Activated CD4-positive, alpha-beta T cell treated with anti-CD3 and anti-CD28 coated beads, Interleukin-2, amount 10 ng/mL, durations not matched to agents 7 days and 5 days (primary cell): ENCODE measurements at regions not wholly inside any gene's neighbourhood (a gene's known extent, or its start where the extent isn't known, plus 50 kb on each side); places are given as distances from the start of the nearest gene placed in this dataset. TPM values are rescaled to one million over a fixed set of nuclear protein-coding genes. Genes with fewer than 3 reads are reported as not detected.
"Not testable (repeated sequence)": the region's sequence is repeated elsewhere in the genome, so short reads cannot be mapped to it uniquely, and the experiment has no call there.

Experiments
- CTCF ChIA-PET: fragments of 350-600 bp; sonication (Branson Sonifier 250); formaldehyde crosslinking; loops from one replicate; lab custom pipeline; 2021; ENCODE audit warnings: antibody characterized with exemption; lab: Charles Lee
- POLR2A ChIA-PET: fragments of 350-600 bp; sonication (Branson Sonifier 250); formaldehyde crosslinking; loops from one replicate; lab custom pipeline; 2021; ENCODE audit warnings: antibody characterized with exemption; lab: Charles Lee
- DNase-seq: peaks from one replicate; pipeline ENCODE4 v3.0.0-alpha.2; 2020
- H3K27ac Mint-ChIP-seq: one replicate; pipeline ENCODE4 v1.8.0; 2021; ENCODE audit warnings: mild to moderate bottlenecking, moderate library complexity, mixed read lengths
- H3K27me3 Mint-ChIP-seq: one replicate; pipeline ENCODE4 v1.8.0; 2021; ENCODE audit warnings: mixed read lengths
- H3K36me3 Mint-ChIP-seq: one replicate; pipeline ENCODE4 v1.8.0; 2021; ENCODE audit warnings: low read depth, mixed read lengths
- H3K4me1 Mint-ChIP-seq: one replicate; pipeline ENCODE4 v1.8.0; 2021; ENCODE audit warnings: mixed read lengths
- H3K4me3 Mint-ChIP-seq: one replicate; pipeline ENCODE4 v1.8.0; 2021; ENCODE audit warnings: mild to moderate bottlenecking, moderate library complexity, mixed read lengths
- H3K9me3 Mint-ChIP-seq: one replicate; pipeline ENCODE4 v1.8.0; 2021; ENCODE audit warnings: mixed read lengths
- microRNA-seq: library from miRNA; unstranded; fragments of <30 nt; microRNA quantifications from one replicate; pipeline ENCODE4 v1.2.0, GENCODE V29; 2021; ENCODE audit warnings: borderline microRNAs expressed, borderline replicate concordance

- peak overlapping the region; percentile 97 for H3K27ac Mint-ChIP-seq
- ChIA-PET POLR2A (no interaction called here), CTCF (interaction anchor here (1.0 kb wide), 1 partner anchor 11 kb away, joined by 4 read pairs; no protein-coding TSS in a partner anchor)
- no peaks in the 10 kb centered on the region for H3K36me3 Mint-ChIP-seq
- H3K27me3 Mint-ChIP-seq, result no peaks in the 10 kb centered on the region
- H3K9me3 Mint-ChIP-seq, result no peaks in the 10 kb centered on the region
- peaks cover 24% of the 10 kb centered on the region for H3K4me1 Mint-ChIP-seq
- peak; percentile 96 for DNase-seq
- peak overlapping the region; percentile 85 for H3K4me3 Mint-ChIP-seq
These were observed 52.5 kb upstream of the ROPN1B start for GRCh38 chr3:125916376-125916978.

GRCh38 chr3:125917020-125917549 lies 51.9 kb upstream of the ROPN1B start:
- Mint-ChIP-seq H3K27ac (peak overlapping the region; percentile 97), H3K4me1 (peaks cover 24% of the 10 kb centered on the region), H3K4me3 (peak overlapping the region; percentile 85)
- CTCF ChIA-PET, H3K36me3 Mint-ChIP-seq, POLR2A ChIA-PET, H3K9me3 Mint-ChIP-seq, H3K27me3 Mint-ChIP-seq: not testable (repeated sequence)
- DNase-seq, result peak; percentile 16

GRCh38 chr3:125918024-125918423 lies 51.0 kb upstream of the ROPN1B start:
- H3K36me3 Mint-ChIP-seq, CTCF ChIA-PET, H3K27ac Mint-ChIP-seq, H3K9me3 Mint-ChIP-seq, H3K27me3 Mint-ChIP-seq, DNase-seq, POLR2A ChIA-PET: not testable (repeated sequence)
- H3K4me1 Mint-ChIP-seq, result peaks cover 24% of the 10 kb centered on the region
- peak overlapping the region; percentile 22 for H3K4me3 Mint-ChIP-seq

DNA sequence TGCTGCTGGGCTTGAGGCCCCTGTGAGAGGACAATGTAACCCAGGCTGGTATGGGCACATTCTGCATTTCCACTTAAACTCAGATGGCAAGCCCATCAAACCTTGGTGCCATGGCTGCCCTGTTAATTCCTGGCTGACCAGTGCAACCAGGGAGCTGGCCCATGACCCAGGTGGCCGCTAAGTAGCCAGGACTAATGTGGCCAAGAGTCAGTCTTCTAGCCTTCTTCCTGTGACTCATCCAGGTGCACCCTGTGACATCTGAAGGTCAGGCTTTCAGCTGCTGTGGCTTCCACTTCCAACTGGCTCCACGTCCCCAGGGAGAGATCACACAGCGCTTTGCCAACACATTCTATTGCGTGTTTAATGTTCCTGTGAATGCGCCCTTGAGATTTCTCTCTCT lies 50.5 kb upstream of the ROPN1B start:
- H3K27me3 Mint-ChIP-seq, H3K27ac Mint-ChIP-seq, H3K36me3 Mint-ChIP-seq, H3K9me3 Mint-ChIP-seq, H3K4me3 Mint-ChIP-seq, CTCF ChIA-PET, DNase-seq, POLR2A ChIA-PET: not testable (repeated sequence)
- peaks cover 24% of the 10 kb centered on the region for H3K4me1 Mint-ChIP-seq

DNA sequence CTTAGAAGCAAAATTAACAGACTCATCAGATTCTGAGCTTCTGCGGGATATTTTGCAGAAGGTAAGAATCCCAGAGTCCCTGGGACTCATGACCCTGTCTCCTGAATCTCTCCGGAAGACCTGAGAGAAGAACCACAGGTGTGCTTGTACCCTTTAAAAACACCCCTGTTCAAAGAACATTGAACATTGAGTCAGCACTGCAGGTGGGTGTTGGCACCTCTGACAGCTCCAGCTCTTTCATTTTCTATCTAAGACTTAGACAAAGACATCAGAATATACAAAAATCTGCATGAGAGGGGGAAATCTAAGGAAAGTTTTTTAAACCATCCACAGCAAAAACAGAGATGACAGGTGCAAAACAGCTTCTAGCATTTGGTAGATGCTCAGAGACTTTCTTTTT lies 50.1 kb upstream of the ROPN1B start:
- H3K36me3 Mint-ChIP-seq, H3K27me3 Mint-ChIP-seq, POLR2A ChIA-PET, CTCF ChIA-PET, DNase-seq, H3K4me3 Mint-ChIP-seq, H3K9me3 Mint-ChIP-seq: not testable (repeated sequence)
- peak overlapping the region; percentile 25 for H3K27ac Mint-ChIP-seq
- peaks cover 24% of the 10 kb centered on the region for H3K4me1 Mint-ChIP-seq

Small RNA genes lying in the stretch of these regions (microRNA-seq; reads per million reads assigned to microRNA genes)
- gene MIR548I1, result not detected
